SK-N-SH treated with all-trans-retinoic acid at 6 μM for 48 hours (cell line): ENCODE measurements at regions not wholly inside any gene's neighbourhood (a gene's known extent, or its start where the extent isn't known, plus 50 kb on each side); places are given as distances from the start of the nearest gene placed in this dataset.

ENCODE experiments used
- ESRRG ChIP-seq: fragments of 250-450 bp; sonication (Bioruptor Pico); IDR thresholded peaks from 2 replicates; pipeline ENCODE4 v1.6.1; 2021; ENCODE audit warnings: mild to moderate bottlenecking
- ISL1 ChIP-seq: fragments of 250-450 bp; sonication (Bioruptor Pico); IDR thresholded peaks from 2 replicates; pipeline ENCODE4 v2.1.2; 2022; ENCODE audit warnings: mild to moderate bottlenecking, moderate library complexity
- SNAI2 ChIP-seq: fragments of 250-450 bp; sonication (Bioruptor Pico); IDR thresholded peaks from 2 replicates; pipeline ENCODE4 v1.5.0; 2020; ENCODE audit warnings: mild to moderate bottlenecking, moderate library complexity
- TOX ChIP-seq: fragments of 250-450 bp; sonication (Bioruptor Pico); IDR thresholded peaks from 2 replicates; pipeline ENCODE4 v1.8.0; 2021; ENCODE audit warnings: mild to moderate bottlenecking, moderate library complexity, borderline replicate concordance
- ZFP3 ChIP-seq: fragments of 250-450 bp; sonication (Bioruptor Pico); IDR thresholded peaks from 2 replicates; pipeline ENCODE4 v1.5.0; 2020; ENCODE audit warnings: mild to moderate bottlenecking, moderate library complexity
- ZFP30 ChIP-seq: fragments of 450-650 bp; formaldehyde crosslinking; IDR thresholded peaks from 2 replicates; pipeline ENCODE4 v1.5.0; 2022; ENCODE audit warnings: mild to moderate bottlenecking, moderate library complexity
- ZNF8 ChIP-seq: fragments of 450-650 bp; formaldehyde crosslinking; IDR thresholded peaks from 2 replicates; pipeline ENCODE4 v1.5.0; 2020; ENCODE audit warnings: mild to moderate bottlenecking, moderate library complexity
- TF ChIP-seq, protein P1 (sequence below): fragments of 250-450 bp; sonication (Bioruptor Pico); IDR thresholded peaks from 2 replicates; pipeline ENCODE4 v1.5.1; 2021; ENCODE audit warnings: mild to moderate bottlenecking, moderate library complexity

DNA sequence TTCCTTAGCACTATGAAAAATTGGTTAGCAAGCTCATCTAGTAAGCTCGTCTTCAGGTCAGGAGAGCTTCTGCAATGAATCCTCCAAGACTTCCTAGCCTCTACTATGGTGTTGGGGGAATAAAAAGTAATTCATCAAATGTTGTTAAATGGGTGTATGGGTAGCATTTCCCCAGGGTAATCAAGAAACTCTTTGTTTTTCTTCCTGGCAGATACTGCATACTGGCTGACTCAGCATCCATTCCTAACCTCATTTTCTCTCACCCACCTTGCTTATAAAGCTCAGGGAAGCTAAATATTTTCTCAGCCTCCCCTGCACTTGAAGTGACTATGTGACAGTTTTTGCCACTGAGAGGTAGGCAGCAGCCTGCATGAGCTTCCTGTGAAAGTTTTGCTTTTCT, 83.4 kb downstream of the MAB21L3 start:
- TF ChIP-seq, protein P1, sequence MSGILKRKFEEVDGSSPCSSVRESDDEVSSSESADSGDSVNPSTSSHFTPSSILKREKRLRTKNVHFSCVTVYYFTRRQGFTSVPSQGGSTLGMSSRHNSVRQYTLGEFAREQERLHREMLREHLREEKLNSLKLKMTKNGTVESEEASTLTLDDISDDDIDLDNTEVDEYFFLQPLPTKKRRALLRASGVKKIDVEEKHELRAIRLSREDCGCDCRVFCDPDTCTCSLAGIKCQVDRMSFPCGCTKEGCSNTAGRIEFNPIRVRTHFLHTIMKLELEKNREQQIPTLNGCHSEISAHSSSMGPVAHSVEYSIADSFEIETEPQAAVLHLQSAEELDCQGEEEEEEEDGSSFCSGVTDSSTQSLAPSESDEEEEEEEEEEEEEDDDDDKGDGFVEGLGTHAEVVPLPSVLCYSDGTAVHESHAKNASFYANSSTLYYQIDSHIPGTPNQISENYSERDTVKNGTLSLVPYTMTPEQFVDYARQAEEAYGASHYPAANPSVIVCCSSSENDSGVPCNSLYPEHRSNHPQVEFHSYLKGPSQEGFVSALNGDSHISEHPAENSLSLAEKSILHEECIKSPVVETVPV (CRISPR knock-in tag) = no peak
- TF ChIP-seq ZFP30 = no peak
- no peak for TF ChIP-seq SNAI2 (CRISPR knock-in tag)
- no peak for TF ChIP-seq ISL1
- no peak for TF ChIP-seq ZFP3 (CRISPR knock-in tag)
- TF ChIP-seq ESRRG (CRISPR knock-in tag) = no peak
- TF ChIP-seq TOX (CRISPR knock-in tag) = no peak
- TF ChIP-seq ZNF8 = no peak
